A549 (cell line): ENCODE measurements at regions not wholly inside any gene's neighbourhood (a gene's known extent, or its start where the extent isn't known, plus 50 kb on each side); places are given as distances from the start of the nearest gene placed in this dataset.

Experiments used
- JUNB ChIP-seq: fragments of >200 bp; sonication (Bioruptor Twin); formaldehyde crosslinking; IDR thresholded peaks from 2 replicates; pipeline ENCODE4 v1.6.1; 2016
- TF ChIP-seq, protein P1 (sequence below): fragments of >200 bp; sonication (Bioruptor Twin); formaldehyde crosslinking; IDR thresholded peaks from 3 replicates; pipeline ENCODE4 v1.5.1; 2016

- TF ChIP-seq, protein P1, sequence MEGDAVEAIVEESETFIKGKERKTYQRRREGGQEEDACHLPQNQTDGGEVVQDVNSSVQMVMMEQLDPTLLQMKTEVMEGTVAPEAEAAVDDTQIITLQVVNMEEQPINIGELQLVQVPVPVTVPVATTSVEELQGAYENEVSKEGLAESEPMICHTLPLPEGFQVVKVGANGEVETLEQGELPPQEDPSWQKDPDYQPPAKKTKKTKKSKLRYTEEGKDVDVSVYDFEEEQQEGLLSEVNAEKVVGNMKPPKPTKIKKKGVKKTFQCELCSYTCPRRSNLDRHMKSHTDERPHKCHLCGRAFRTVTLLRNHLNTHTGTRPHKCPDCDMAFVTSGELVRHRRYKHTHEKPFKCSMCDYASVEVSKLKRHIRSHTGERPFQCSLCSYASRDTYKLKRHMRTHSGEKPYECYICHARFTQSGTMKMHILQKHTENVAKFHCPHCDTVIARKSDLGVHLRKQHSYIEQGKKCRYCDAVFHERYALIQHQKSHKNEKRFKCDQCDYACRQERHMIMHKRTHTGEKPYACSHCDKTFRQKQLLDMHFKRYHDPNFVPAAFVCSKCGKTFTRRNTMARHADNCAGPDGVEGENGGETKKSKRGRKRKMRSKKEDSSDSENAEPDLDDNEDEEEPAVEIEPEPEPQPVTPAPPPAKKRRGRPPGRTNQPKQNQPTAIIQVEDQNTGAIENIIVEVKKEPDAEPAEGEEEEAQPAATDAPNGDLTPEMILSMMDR: no peak
- TF ChIP-seq JUNB: no peak
These were observed 580.2 kb downstream of the MID1IP1 start for GRCh38 chrX:39381422-39381821.
